Panc1 (cell line): ENCODE measurements at regions not wholly inside any gene's neighbourhood (a gene's known extent, or its start where the extent isn't known, plus 50 kb on each side); places are given as distances from the start of the nearest gene placed in this dataset.

Source experiments
- ATAC-seq: fragments of 200-7000 bp; cut with Tn5 transposase; 2 replicates; pipeline ENCODE4 v1.9.1; 2020; ENCODE audit warnings: mild to moderate bottlenecking, moderate library complexity
- BruUV-seq: library from RNA; stranded (reverse); fragments of 400-500 nt; replicated peaks from 2 replicates; lab custom pipeline; 2021; lab: Mats Ljungman, UMichigan
- CTCF ChIA-PET: fragments of 300-600 bp; sonication (Branson Sonifier 250); formaldehyde crosslinking; loops from one replicate; lab custom pipeline; 2022; ENCODE audit warnings: antibody characterized with exemption; lab: Charles Lee
- POLR2A ChIA-PET: fragments of 300-600 bp; sonication (Branson Sonifier 250); formaldehyde crosslinking; loops from one replicate; lab custom pipeline; 2022; ENCODE audit warnings: antibody characterized with exemption; lab: Charles Lee
- DNase-seq: peaks from one replicate; pipeline ENCODE4 v3.0.0-alpha.2; 2010; ENCODE audit warnings: low read depth, low spot score
- H3K27ac ChIP-seq: 2 replicates; pipeline ENCODE4 v1.5.1; 2011; ENCODE audit warnings: mild to moderate bottlenecking, low read length, inconsistent platforms
- H3K27me3 ChIP-seq: fragments of 200-500 bp; sonication (Bioruptor generic); 2 replicates; pipeline ENCODE4 v1.6.0; 2014; ENCODE audit warnings: low read length, inconsistent platforms; ENCODE audit not compliant: control insufficient read depth, insufficient read depth
- H3K36me3 ChIP-seq: fragments of 200-500 bp; sonication (Bioruptor generic); 2 replicates; pipeline ENCODE4 v1.5.1; 2014; ENCODE audit warnings: inconsistent platforms, mild to moderate bottlenecking, low read length, moderate library complexity; ENCODE audit not compliant: control insufficient read depth, insufficient read depth
- H3K4me1 ChIP-seq: 2 replicates; pipeline ENCODE4 v1.5.1; 2011; ENCODE audit warnings: inconsistent platforms, mild to moderate bottlenecking, low read length, moderate library complexity; ENCODE audit not compliant: control insufficient read depth, insufficient read depth
- H3K4me3 ChIP-seq, 2 experiments: 2 replicates each; pipeline ENCODE4 v1.5.1; 2011 to 2012; ENCODE audit warnings: low read depth in 2 of 2, low read length in 2 of 2, mild to moderate bottlenecking in 2 of 2, inconsistent platforms in 1 of 2, moderate library complexity in 1 of 2
- H3K9me3 ChIP-seq: fragments of 200-500 bp; sonication (Bioruptor generic); 2 replicates; pipeline ENCODE4 v1.5.1; 2014; ENCODE audit warnings: low read depth, mild to moderate bottlenecking, inconsistent platforms, low read length, moderate library complexity; ENCODE audit not compliant: control insufficient read depth, insufficient read depth
- POLR2AphosphoS5 ChIP-seq: IDR thresholded peaks from 2 replicates; pipeline ENCODE4 v1.6.1; 2012; ENCODE audit warnings: mild to moderate bottlenecking, low read depth, low read length, moderate library complexity
- SIN3A ChIP-seq: IDR thresholded peaks from 2 replicates; pipeline ENCODE4 v1.6.1; 2012; ENCODE audit warnings: low read depth, mild to moderate bottlenecking, low read length, moderate library complexity, borderline replicate concordance; ENCODE audit not compliant: insufficient read depth
- TCF7L2 ChIP-seq: IDR thresholded peaks from 2 replicates; pipeline ENCODE4 v1.6.1; 2011; ENCODE audit warnings: mild to moderate bottlenecking, low read depth, low read length, inconsistent platforms
- in situ Hi-C: cut with HindIII; loops from 2 replicates; pipeline ENCODE4 v1.10.0; 2016; ENCODE audit warnings: low sequenced_read_pairs, low pct_unique_long_range_greater_than_20kb
- intact Hi-C: fragments of 100-400 bp; cut with micrococcal nuclease; formaldehyde crosslinking; loops from one replicate; pipeline ENCODE4 v1.10.0; 2022; ENCODE audit not compliant: unreplicated experiment
- TF ChIP-seq, protein P1 (sequence below), 2 experiments: IDR thresholded peaks; 2 replicates each; pipeline ENCODE4 v1.6.1; 2011 to 2012; ENCODE audit warnings: low read depth in 2 of 2, control low read depth in 1 of 2, low read length in 1 of 2, mild to moderate bottlenecking in 1 of 2, moderate library complexity in 1 of 2; ENCODE audit not compliant: insufficient read depth in 1 of 2
- TF ChIP-seq, protein P2 (sequence below): fragments of 450-650 bp; IDR thresholded peaks from 2 replicates; pipeline ENCODE4 v1.5.1; 2017; ENCODE audit warnings: mild to moderate bottlenecking

DNA sequence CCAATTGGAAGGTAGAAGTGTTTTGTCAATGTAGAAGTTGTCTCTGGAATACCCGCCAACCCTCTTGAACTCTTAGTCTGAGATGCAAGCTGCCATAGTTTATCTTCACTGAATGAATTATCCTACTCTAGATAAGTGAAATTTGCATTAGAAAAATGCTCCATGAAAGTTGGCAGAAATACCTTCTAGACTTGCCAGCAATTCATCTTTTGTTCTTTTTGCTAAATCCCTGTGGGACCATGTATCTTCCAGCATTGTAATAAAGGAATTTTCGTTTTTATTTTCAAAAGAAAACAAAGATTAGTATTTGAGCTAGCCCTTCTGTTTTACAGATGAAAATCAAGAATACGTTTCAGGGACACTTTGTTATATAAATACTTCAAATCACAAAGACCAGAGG is 244.2 kb downstream of the CBLN4 start:
- ATAC-seq (no peak), DNase-seq (no peak)
- intact Hi-C loops (no loop called here), in situ Hi-C loops (no loop called here)
- no peaks in the 10 kb centered on the region for H3K4me1 ChIP-seq
- no peak overlapping the region for H3K27ac ChIP-seq
- BruUV-seq: no TSS peak
- H3K27me3 ChIP-seq: no peaks in the 10 kb centered on the region
- TF ChIP-seq TCF7L2 (no peak), POLR2AphosphoS5 (no peak), SIN3A (no peak)
- TF ChIP-seq, protein P1, sequence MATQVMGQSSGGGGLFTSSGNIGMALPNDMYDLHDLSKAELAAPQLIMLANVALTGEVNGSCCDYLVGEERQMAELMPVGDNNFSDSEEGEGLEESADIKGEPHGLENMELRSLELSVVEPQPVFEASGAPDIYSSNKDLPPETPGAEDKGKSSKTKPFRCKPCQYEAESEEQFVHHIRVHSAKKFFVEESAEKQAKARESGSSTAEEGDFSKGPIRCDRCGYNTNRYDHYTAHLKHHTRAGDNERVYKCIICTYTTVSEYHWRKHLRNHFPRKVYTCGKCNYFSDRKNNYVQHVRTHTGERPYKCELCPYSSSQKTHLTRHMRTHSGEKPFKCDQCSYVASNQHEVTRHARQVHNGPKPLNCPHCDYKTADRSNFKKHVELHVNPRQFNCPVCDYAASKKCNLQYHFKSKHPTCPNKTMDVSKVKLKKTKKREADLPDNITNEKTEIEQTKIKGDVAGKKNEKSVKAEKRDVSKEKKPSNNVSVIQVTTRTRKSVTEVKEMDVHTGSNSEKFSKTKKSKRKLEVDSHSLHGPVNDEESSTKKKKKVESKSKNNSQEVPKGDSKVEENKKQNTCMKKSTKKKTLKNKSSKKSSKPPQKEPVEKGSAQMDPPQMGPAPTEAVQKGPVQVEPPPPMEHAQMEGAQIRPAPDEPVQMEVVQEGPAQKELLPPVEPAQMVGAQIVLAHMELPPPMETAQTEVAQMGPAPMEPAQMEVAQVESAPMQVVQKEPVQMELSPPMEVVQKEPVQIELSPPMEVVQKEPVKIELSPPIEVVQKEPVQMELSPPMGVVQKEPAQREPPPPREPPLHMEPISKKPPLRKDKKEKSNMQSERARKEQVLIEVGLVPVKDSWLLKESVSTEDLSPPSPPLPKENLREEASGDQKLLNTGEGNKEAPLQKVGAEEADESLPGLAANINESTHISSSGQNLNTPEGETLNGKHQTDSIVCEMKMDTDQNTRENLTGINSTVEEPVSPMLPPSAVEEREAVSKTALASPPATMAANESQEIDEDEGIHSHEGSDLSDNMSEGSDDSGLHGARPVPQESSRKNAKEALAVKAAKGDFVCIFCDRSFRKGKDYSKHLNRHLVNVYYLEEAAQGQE (IDR thresholded peaks at IDR 0.05; ENCODE audit: insufficient read depth in 1 of 2, low read depth in 2 of 2, low read length in 1 of 2): no peak
- TF ChIP-seq, protein P2, sequence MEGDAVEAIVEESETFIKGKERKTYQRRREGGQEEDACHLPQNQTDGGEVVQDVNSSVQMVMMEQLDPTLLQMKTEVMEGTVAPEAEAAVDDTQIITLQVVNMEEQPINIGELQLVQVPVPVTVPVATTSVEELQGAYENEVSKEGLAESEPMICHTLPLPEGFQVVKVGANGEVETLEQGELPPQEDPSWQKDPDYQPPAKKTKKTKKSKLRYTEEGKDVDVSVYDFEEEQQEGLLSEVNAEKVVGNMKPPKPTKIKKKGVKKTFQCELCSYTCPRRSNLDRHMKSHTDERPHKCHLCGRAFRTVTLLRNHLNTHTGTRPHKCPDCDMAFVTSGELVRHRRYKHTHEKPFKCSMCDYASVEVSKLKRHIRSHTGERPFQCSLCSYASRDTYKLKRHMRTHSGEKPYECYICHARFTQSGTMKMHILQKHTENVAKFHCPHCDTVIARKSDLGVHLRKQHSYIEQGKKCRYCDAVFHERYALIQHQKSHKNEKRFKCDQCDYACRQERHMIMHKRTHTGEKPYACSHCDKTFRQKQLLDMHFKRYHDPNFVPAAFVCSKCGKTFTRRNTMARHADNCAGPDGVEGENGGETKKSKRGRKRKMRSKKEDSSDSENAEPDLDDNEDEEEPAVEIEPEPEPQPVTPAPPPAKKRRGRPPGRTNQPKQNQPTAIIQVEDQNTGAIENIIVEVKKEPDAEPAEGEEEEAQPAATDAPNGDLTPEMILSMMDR: no peak
- H3K36me3 ChIP-seq: no peaks in the 10 kb centered on the region
- no peaks in the 10 kb centered on the region for H3K9me3 ChIP-seq
- H3K4me3 ChIP-seq: no peak overlapping the region
- ChIA-PET POLR2A (no interaction called here), CTCF (no interaction called here)

DNA sequence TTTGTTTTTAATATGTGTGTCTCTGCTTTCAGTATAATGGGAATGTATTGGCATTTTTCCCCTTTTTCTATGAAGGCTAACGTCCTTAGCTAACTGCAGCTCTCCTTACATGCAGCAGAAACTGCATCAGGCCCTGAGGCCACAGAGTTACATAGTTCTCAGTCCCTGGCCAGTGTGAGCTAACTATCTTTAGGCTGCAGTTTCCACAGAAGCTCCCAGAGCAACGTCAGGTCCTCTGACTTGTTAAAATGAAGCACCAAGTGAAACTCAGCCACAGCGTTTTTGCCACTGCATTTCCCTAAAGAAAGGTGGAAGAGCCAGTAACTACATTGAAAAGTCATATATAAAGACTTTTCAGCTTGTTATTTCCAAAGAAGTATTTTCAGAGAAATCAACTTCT is 244.7 kb downstream of the CBLN4 start:
- no peaks in the 10 kb centered on the region for H3K36me3 ChIP-seq
- POLR2A ChIA-PET: no interaction called here
- no peaks in the 10 kb centered on the region for H3K27me3 ChIP-seq
- no peak for DNase-seq
- ATAC-seq: no peak
- no TSS peak for BruUV-seq
- CTCF ChIA-PET: no interaction called here
- H3K27ac ChIP-seq: no peak overlapping the region
- intact Hi-C loops (no loop called here), in situ Hi-C loops (no loop called here)
- H3K4me1 ChIP-seq: no peaks in the 10 kb centered on the region
- TF ChIP-seq, protein P2: no peak
- TF ChIP-seq POLR2AphosphoS5: no peak
- TF ChIP-seq, protein P1 (IDR thresholded peaks at IDR 0.05; ENCODE audit: insufficient read depth in 1 of 2, low read depth in 2 of 2, low read length in 1 of 2): no peak
- no peak for TF ChIP-seq TCF7L2
- no peak for TF ChIP-seq SIN3A
- H3K4me3 ChIP-seq: no peak overlapping the region
- no peaks in the 10 kb centered on the region for H3K9me3 ChIP-seq
